ENCODE measurements at regions not wholly inside any gene's neighbourhood (a gene's known extent, or its start where the extent isn't known, plus 50 kb on each side); places are given as distances from the start of the nearest gene placed in this dataset.

GRCh38 chr7:108724251-108725100 lies 154.8 kb downstream of the DNAJB9 start:
- TF ChIP-seq CTCF (IDR thresholded peaks at IDR 0.05) (no peak), POLR2A (IDR thresholded peaks at IDR 0.05) (no peak)

Measured in right lobe of liver (tissue), 4 donors.